ENCODE measurements at regions not wholly inside any gene's neighbourhood (a gene's known extent, or its start where the extent isn't known, plus 50 kb on each side); places are given as distances from the start of the nearest gene placed in this dataset.

DNA sequence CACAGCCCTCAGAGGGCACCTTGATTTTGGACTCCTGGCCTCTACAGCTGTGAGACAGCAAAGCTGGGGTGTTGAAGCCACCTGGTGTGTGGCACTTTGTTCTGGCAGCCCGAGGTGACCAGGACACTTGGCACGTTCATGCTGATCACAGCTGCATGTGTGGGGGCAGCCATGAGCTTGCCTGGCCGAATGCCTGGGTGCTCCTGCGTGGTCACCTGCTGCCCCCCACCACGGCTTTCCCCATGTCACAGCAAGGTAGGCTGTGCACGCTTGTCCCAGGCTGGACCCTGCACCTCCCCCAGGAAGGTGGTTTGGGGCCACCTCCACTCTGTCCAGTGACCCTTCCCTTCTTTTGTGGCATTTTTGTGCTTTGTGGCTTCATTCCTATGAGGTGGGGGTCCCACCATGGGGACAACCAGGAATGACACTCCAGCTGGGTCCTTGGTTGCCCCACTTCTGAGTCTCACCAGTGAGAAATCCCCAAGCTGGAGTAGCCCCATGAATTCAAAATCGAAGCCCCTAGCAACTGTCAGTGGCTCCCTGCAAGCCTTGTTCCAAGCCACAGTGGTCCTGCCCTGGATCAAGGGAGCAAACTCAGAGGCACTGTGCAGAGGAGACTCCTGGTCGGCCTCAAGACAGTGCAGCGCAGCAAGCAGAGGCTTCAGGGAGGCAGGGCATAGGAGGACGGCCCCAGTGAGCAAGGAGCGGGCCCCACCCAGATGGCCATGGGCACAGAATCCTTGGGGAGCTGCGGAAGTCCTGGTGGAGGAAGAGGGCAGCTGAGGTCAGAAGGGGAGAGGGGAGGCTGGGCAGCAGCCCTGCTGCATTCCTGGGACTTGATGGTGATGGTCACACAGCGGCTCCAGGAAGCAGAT lies 121.4 kb upstream of the HS6ST1 start:
- DNase-seq = no peak

- no peak for DNase-seq
Measured at GRCh38 chr2:128440666-128441340, 122.1 kb upstream of the HS6ST1 start.

GRCh38 chr2:128441341-128442052 lies 122.8 kb upstream of the HS6ST1 start:
- DNase-seq = no peak

- no peak for DNase-seq
Measured at GRCh38 chr2:128442053-128442751, 123.5 kb upstream of the HS6ST1 start.

DNA sequence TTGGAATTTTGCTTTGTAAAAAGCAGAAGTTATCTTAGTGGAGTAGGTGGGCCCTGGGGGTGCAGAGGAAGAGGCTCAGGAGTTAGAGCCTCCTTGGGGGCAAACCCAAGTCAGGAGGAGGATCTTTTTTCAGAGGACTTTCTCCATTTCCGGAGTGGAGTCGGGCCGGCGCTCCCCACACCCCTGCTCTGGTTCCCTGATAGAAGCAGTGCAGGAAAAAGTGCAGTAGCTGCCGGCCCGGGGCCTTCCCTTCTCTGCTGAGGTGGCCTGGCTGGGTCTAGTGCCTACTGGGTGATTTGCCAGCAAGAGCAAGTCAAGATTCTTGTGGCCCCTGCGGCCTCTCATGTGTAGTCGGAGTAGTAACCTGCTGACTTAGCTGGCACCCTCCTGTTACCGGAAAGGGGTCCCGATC lies 124.2 kb upstream of the HS6ST1 start:
- no peak for DNase-seq

DNA sequence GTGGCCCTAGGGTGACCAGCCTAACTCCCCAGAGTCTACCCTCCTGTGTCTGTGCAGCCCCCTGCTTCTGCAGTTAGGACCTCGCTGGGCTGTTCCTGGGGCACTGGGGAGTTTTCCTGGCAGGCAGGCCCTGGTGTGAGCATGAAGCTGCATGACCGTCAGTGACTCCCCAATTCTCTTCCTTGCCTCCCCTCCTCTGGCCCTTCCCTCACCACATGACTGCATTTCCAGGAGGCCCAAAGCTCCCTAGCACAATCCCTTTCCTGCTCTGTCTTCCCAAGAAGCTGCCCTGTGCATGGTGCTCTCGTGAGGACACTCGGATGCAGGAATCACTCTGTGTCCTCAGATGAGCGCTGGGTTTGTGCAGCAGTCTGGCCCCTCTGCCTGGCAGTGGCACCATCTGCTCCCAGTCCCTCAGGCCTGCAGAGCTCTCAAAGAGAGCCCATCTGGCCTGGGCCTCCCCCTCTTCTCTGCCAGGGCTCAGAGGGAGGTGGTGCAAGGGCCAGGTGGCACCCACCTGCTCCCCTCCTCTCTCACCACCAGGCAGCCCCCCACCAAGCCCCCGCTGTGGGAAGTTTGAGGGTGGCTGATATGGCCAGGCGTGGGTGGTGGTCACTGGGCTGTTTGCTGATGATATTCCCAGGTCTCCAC lies 125.6 kb upstream of the HS6ST1 start:
- DNase-seq = no peak

DNA sequence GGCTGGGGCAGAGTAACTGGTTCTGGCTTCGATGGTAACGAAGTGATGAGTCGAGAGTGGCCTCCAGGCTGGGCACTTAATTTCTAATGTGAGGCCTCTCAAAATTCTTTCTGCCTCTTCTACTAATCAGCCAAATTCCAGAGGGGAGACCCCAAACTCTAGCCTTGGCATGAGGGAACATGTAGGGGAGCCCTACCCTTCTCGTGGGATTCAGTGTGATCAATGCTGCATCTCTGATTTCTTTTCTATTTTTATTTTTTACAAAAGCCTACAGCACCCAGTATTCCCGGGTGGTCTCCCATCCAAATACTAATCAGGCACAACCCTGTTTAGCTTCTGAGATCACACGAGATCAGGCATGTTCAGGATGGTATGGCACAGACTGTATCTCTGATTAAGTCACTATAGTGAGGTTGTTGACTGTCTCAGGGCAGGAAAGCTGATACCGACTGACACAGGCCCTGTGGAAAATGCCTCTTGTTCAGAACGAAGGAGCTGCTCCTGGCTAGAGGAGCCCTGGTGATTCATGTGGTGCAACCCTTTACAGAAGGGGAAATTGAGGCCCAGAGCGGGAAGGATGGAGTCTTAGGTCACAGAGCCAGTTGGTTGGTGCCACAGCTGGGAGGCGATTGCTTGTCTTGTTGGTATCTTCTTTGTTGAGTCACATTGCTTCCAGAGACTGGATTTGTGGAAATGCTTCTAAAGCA lies 126.3 kb upstream of the HS6ST1 start:
- DNase-seq = no peak

GRCh38 chr2:128445523-128445900 lies 126.8 kb upstream of the HS6ST1 start:
- no peak for DNase-seq

GRCh38 chr2:128446049-128446873 lies 127.6 kb upstream of the HS6ST1 start:
- DNase-seq = no peak

DNA sequence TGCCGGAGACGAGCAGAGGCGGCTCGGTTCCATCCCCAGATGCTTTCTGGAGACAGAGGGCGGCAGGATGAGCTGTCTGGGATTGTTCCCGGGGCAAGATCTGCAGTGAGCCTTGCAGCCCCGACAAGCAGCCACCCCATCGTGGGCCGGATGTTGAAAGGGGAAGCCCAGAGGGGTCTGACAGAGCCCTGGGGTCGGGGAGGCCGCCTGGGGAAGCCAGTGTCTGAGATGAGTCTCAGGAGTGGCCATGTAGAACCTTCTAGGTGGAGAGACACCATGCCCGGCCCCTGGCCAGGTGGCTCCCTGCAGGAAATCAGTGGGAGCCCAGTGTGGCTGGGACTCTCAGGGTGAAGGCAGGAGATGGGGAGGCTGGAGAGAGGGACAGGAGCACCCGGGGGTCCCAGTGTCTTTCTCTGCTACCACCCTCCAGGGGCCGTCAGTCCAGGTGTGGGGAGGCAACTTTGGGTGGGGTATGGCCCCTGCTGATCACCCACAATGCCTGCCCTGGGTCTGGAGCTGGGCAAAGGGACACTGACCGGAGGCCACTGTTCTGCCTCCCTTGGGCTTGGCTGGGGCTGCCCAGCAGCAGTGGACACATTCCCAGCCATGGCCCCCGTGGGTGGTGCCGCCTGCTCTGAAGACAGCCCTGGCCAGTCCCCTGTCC lies 128.3 kb upstream of the HS6ST1 start:
- no peak for DNase-seq

GRCh38 chr2:128447538-128447995 lies 128.9 kb upstream of the HS6ST1 start:
- DNase-seq = no peak

DNA sequence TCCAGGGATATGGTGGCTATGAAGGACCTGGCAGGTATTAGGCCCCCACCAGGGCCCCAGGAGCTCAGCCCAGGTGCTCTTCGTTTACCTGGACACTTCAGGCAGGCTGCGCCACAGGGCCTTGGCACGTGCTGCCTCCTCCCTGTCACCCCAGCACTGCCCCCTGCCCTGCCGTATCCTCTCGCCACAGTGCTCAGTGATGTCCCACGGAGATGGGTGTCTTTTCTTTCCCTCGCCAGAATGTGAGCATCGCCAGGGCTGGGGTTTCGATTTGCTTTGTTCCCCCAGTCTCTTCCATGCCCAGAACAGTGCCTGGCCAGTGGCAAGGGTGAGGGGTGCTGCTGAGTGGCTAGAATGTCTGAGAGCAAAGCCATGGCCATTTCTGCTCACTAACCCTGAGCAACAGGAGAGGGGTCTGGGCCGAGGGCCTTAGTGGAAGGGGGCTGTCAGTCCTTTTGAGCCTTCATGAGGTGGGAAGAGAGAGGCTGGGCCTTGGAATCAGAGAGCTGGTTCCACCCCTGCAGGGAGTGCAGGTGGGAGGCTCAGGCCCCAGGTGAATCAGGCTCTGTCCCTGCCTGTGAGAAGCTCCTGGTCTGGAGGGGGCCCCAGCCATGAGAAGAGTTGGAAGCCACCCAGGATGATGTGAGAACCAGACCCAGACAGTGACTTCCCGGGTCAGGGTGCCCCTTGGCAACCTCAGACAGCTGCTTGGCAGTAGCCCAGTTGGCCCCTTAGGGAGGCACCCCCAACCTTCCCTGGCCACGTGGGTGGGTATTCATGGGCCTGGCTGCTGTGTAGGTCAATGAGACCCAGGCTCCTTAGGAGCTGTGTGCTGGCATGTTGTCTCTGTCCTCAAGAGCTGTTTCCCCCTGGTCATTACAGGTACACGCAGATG lies 129.9 kb upstream of the HS6ST1 start:
- no peak for DNase-seq

- DNase-seq = no peak
Measured at GRCh38 chr2:128449226-128450061, 130.8 kb upstream of the HS6ST1 start.

DNA sequence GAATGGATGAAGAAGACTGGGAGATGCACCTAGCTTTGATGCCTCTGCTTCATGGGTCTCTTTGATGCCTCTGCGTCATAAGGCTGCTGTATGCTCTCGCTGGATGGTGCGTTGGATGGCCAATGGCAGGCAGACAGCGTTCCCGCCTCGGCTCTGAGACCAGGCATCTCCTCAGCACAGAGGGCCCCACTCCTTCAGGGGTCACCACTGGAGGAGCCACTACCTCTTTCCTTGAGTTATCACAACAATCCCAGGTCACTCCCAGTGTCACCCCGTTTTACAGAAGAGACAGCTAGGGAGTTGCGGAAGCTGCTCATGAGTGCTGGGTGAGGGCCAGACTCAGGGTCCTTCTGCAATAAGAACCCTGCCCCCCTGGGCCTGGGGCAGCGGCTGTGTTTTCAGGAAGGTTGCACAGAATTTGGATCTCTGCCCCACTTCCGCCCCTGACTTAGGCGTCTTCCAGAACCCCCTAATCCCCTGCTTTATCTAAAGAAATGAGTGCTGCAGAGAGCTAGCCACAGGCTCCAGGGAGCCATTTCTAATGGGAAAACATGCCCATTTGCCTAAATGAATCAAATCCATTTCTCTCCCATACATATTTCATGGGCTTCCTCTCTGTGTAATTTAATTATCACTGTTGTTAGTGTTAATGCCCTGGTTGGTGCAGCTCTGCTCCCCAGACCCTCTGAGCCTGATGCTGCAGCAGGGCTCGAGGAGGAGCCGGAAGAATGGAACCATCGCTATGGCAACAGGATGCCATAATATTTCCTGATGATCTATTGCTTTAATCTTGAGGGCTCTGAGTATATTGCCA lies 131.8 kb upstream of the HS6ST1 start:
- DNase-seq = no peak

DNA sequence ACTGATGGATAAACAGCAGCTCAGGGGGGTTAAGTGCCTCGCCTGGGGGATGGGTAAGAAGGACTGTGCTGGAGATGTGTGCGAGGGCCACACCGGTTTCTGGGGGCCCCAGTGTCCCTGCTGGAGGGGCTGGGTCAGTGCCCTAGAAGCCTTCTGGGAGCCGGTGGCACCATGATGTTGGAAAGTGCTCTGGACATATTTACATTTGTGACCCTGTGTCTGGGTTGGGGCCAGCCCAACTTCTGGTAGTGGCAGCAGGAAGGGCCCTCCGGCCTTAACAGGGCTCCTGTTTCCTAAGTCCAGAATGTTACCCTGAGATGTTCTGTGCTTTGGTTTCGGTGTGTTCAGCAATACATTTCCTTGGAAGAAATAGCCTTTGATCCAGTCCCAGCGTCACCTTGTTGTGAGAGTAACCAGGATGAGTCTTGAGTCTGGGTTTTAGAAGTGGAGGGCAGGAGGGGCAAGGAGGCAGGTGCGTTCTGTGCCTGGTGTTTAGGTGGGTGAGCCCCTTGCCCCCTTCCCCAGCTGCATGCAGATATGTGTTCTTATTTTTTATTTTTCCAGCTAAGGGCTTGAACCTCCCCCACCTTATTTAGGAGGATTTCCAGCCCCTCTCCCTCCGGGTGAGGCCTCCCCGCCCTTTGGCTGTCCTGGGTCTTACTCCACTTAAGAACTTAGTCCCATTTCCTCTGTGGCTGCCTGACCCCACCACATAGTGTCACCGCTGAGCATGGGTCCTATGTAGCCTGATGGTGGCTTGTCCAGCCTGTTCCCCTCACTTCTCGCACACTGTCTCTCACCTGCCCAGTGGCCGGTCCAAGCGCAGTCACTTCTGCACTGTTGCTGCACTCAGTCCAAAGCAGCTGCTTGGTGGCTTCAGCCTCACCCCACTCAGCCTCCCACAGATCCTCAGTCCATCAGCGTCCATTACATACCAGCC lies 132.7 kb upstream of the HS6ST1 start:
- no peak for DNase-seq

- no peak for DNase-seq
Measured at GRCh38 chr2:128452024-128452411, 133.3 kb upstream of the HS6ST1 start.

Data from CD4-positive, alpha-beta T cell treated with Interleukin-12 subunit alpha and Interleukin-12 subunit beta, for 1 hour (primary cell).